Loucy (cell line): ENCODE measurements at regions not wholly inside any gene's neighbourhood (a gene's known extent, or its start where the extent isn't known, plus 50 kb on each side); places are given as distances from the start of the nearest gene placed in this dataset.

Source experiments
- H2AFZ ChIP-seq: fragments of 200-600 bp; sonication (generic); 2 replicates; pipeline ENCODE4 v1.6.0; 2016; ENCODE audit warnings: antibody characterized with exemption, mild to moderate bottlenecking, low read length, moderate library complexity
- H3F3A ChIP-seq: fragments of 200-600 bp; 2 replicates; pipeline ENCODE4 v1.6.0; 2016; ENCODE audit warnings: antibody characterized with exemption, low read depth, mild to moderate bottlenecking
- H3K27me3 ChIP-seq: fragments of 200-600 bp; sonication (generic); 2 replicates; pipeline ENCODE4 v1.6.1; 2014; ENCODE audit warnings: low read length, mild to moderate bottlenecking; ENCODE audit not compliant: insufficient read depth, poor library complexity, severe bottlenecking
- H3K36me3 ChIP-seq: fragments of 200-600 bp; sonication (generic); 2 replicates; pipeline ENCODE4 v1.6.1; 2016; ENCODE audit warnings: low read length; ENCODE audit not compliant: insufficient read depth
- H3K4me1 ChIP-seq: fragments of 200-600 bp; sonication (generic); 2 replicates; pipeline ENCODE4 v1.5.1; 2014; ENCODE audit warnings: low read length, mild to moderate bottlenecking; ENCODE audit not compliant: insufficient read depth, poor library complexity, severe bottlenecking
- H3K4me2 ChIP-seq: fragments of 200-600 bp; sonication (generic); 2 replicates; pipeline ENCODE4 v1.6.0; 2014; ENCODE audit warnings: antibody characterized with exemption, low read length, low read depth, mild to moderate bottlenecking; ENCODE audit not compliant: poor library complexity, severe bottlenecking
- H3K4me3 ChIP-seq: fragments of 200-600 bp; sonication (generic); 2 replicates; pipeline ENCODE4 v1.5.1; 2014; ENCODE audit warnings: low read length, mild to moderate bottlenecking, mixed read lengths; ENCODE audit not compliant: poor library complexity, severe bottlenecking
- H3K79me2 ChIP-seq: fragments of 200-600 bp; sonication (generic); 2 replicates; pipeline ENCODE4 v1.6.1; 2014; ENCODE audit warnings: low read length; ENCODE audit not compliant: insufficient read depth
- H3K9ac ChIP-seq: fragments of 200-600 bp; sonication (generic); 2 replicates; pipeline ENCODE4 v1.6.0; 2014; ENCODE audit warnings: mild to moderate bottlenecking, low read depth, low read length, moderate library complexity; ENCODE audit not compliant: poor library complexity, severe bottlenecking
- H3K9me2 ChIP-seq: fragments of 200-600 bp; sonication (generic); replicated peaks from 2 replicates; pipeline ENCODE4 v1.6.1; 2016; ENCODE audit warnings: low read depth, low read length, mixed read lengths
- H3K9me3 ChIP-seq: fragments of 200-600 bp; sonication (generic); 2 replicates; pipeline ENCODE4 v1.6.1; 2014; ENCODE audit warnings: mild to moderate bottlenecking, antibody characterized with exemption, low read length, low read depth; ENCODE audit not compliant: insufficient read depth
- H4K20me1 ChIP-seq: fragments of 200-600 bp; sonication (generic); 2 replicates; pipeline ENCODE4 v1.6.0; 2014; ENCODE audit warnings: antibody characterized with exemption, low read length, mild to moderate bottlenecking; ENCODE audit not compliant: insufficient read depth, poor library complexity, severe bottlenecking
- EZH2phosphoT487 ChIP-seq: fragments of 200-600 bp; IDR thresholded peaks from 2 replicates; pipeline ENCODE4 v1.6.1; 2018; ENCODE audit warnings: antibody characterized with exemption, mild to moderate bottlenecking, moderate library complexity, borderline replicate concordance
- TF ChIP-seq, protein P1 (sequence below): fragments of 200-600 bp; sonication (generic); conservative IDR thresholded peaks from 2 replicates; pipeline ENCODE4 v1.5.1; 2014; ENCODE audit warnings: mild to moderate bottlenecking, antibody characterized with exemption, low read length

- Histone ChIP-seq H3K4me2 (no peak overlapping the region), H3K79me2 (no peaks in the 10 kb centered on the region), H3K36me3 (no peaks in the 10 kb centered on the region), H3K9me2 (no peaks in the 10 kb centered on the region), H3F3A (no peaks in the 10 kb centered on the region), H3K27me3 (no peaks in the 10 kb centered on the region), H3K4me1 (no peaks in the 10 kb centered on the region), H2AFZ (no peak overlapping the region), H3K4me3 (no peak overlapping the region), H3K9ac (no peak overlapping the region), H4K20me1 (no peaks in the 10 kb centered on the region), H3K9me3 (no peaks in the 10 kb centered on the region)
- TF ChIP-seq, protein P1, sequence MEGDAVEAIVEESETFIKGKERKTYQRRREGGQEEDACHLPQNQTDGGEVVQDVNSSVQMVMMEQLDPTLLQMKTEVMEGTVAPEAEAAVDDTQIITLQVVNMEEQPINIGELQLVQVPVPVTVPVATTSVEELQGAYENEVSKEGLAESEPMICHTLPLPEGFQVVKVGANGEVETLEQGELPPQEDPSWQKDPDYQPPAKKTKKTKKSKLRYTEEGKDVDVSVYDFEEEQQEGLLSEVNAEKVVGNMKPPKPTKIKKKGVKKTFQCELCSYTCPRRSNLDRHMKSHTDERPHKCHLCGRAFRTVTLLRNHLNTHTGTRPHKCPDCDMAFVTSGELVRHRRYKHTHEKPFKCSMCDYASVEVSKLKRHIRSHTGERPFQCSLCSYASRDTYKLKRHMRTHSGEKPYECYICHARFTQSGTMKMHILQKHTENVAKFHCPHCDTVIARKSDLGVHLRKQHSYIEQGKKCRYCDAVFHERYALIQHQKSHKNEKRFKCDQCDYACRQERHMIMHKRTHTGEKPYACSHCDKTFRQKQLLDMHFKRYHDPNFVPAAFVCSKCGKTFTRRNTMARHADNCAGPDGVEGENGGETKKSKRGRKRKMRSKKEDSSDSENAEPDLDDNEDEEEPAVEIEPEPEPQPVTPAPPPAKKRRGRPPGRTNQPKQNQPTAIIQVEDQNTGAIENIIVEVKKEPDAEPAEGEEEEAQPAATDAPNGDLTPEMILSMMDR = no peak
- TF ChIP-seq EZH2phosphoT487 = no peak
Measured at GRCh38 chr2:147515213-147515612, 329.6 kb upstream of the ACVR2A start.

- Histone ChIP-seq H3K79me2 (no peaks in the 10 kb centered on the region), H3K9me3 (no peaks in the 10 kb centered on the region), H4K20me1 (no peaks in the 10 kb centered on the region), H3K4me2 (no peak overlapping the region), H3K36me3 (no peaks in the 10 kb centered on the region), H3K9ac (no peak overlapping the region), H3K9me2 (no peaks in the 10 kb centered on the region), H2AFZ (no peak overlapping the region), H3K4me1 (no peaks in the 10 kb centered on the region), H3K4me3 (no peak overlapping the region), H3F3A (no peaks in the 10 kb centered on the region), H3K27me3 (no peaks in the 10 kb centered on the region)
- TF ChIP-seq, protein P1 = no peak
- no peak for TF ChIP-seq EZH2phosphoT487
Measured at GRCh38 chr2:147512206-147512605, 332.6 kb upstream of the ACVR2A start.

DNA sequence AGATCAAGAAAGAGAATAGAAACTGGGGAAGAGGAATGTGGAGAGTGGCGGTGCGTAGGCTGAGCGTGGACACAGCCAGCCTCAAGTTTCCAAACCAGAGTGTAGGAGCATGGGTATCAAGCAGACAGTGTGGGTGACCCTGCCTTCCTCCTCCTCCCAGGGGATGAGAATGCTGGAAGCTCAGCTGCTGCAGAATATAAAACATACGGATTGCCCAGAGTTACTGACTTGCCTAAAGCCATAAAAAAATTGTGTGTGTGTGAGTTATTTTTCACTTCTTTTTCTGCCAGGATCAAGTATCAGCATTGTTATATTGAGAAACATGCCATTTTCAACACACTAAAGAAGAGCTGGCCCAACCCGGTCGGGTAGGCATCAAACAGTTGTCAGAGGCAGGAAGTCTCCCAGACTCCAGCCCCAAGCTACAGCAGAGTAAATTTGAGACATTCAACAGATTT, 333.3 kb upstream of the ACVR2A start:
- Histone ChIP-seq H3K4me1 (no peaks in the 10 kb centered on the region), H3K27me3 (no peaks in the 10 kb centered on the region), H3K4me2 (no peak overlapping the region), H3K9ac (no peak overlapping the region), H3F3A (no peaks in the 10 kb centered on the region), H3K79me2 (no peaks in the 10 kb centered on the region), H3K9me3 (no peaks in the 10 kb centered on the region), H3K36me3 (no peaks in the 10 kb centered on the region), H2AFZ (no peak overlapping the region), H3K9me2 (no peaks in the 10 kb centered on the region), H3K4me3 (no peak overlapping the region), H4K20me1 (no peaks in the 10 kb centered on the region)
- no peak for TF ChIP-seq EZH2phosphoT487
- TF ChIP-seq, protein P1 = no peak
